A673 (cell line): ENCODE measurements at regions not wholly inside any gene's neighbourhood (a gene's known extent, or its start where the extent isn't known, plus 50 kb on each side); places are given as distances from the start of the nearest gene placed in this dataset.

ENCODE experiments used
- BruUV-seq: library from RNA; stranded (reverse); fragments of 400-500 nt; replicated peaks from 2 replicates; lab custom pipeline; 2021; lab: Mats Ljungman, UMichigan
- CTCF ChIA-PET: fragments of 300-600 bp; sonication (Branson Sonifier 250); formaldehyde crosslinking; loops from one replicate; lab custom pipeline; 2022; ENCODE audit warnings: antibody characterized with exemption; lab: Charles Lee
- POLR2A ChIA-PET: fragments of 300-600 bp; sonication (Branson Sonifier 250); formaldehyde crosslinking; loops from one replicate; lab custom pipeline; 2022; ENCODE audit warnings: antibody characterized with exemption; ENCODE audit not compliant: low non-redundant PET; lab: Charles Lee
- DNase-seq: peaks from one replicate; pipeline ENCODE4 v3.0.0-alpha.2; 2015; ENCODE audit warnings: low spot score
- H3K27ac ChIP-seq: fragments of 200-600 bp; sonication (generic); 2 replicates; pipeline ENCODE4 v1.5.1; 2016; ENCODE audit warnings: mixed run types, low read depth, mild to moderate bottlenecking, mixed read lengths, antibody characterized with exemption, low read length; ENCODE audit not compliant: poor library complexity, severe bottlenecking
- H3K27me3 ChIP-seq: fragments of 200-600 bp; sonication (generic); replicated peaks from 2 replicates; pipeline ENCODE4 v1.6.1; 2017; ENCODE audit warnings: mixed run types, low read depth, mild to moderate bottlenecking, mixed read lengths, antibody characterized with exemption, low read length; ENCODE audit not compliant: insufficient read depth, poor library complexity
- H3K36me3 ChIP-seq: fragments of 200-600 bp; sonication (generic); 2 replicates; pipeline ENCODE4 v1.6.1; 2016; ENCODE audit warnings: mixed run types, mild to moderate bottlenecking, mixed read lengths, antibody characterized with exemption, low read length; ENCODE audit not compliant: insufficient read depth, poor library complexity, severe bottlenecking
- H3K4me1 ChIP-seq: fragments of 200-600 bp; sonication (generic); 2 replicates; pipeline ENCODE4 v1.6.1; 2017; ENCODE audit warnings: mixed run types, mild to moderate bottlenecking, mixed read lengths, antibody characterized with exemption, low read length; ENCODE audit not compliant: insufficient read depth, poor library complexity, severe bottlenecking
- H3K4me3 ChIP-seq: fragments of 200-600 bp; sonication (generic); 2 replicates; pipeline ENCODE4 v1.5.1; 2016; ENCODE audit warnings: low read depth, mixed run types, mild to moderate bottlenecking, mixed read lengths, low read length; ENCODE audit not compliant: poor library complexity, severe bottlenecking
- H3K9me3 ChIP-seq: fragments of 200-600 bp; sonication (generic); 2 replicates; pipeline ENCODE4 v1.6.1; 2016; ENCODE audit warnings: mixed run types, low read depth, mild to moderate bottlenecking, mixed read lengths, antibody characterized with exemption, low read length; ENCODE audit not compliant: poor library complexity, severe bottlenecking
- EZH2 ChIP-seq: fragments of 200-600 bp; sonication (generic); IDR thresholded peaks from 2 replicates; pipeline ENCODE4 v1.6.1; 2017; ENCODE audit warnings: borderline replicate concordance, low read depth, mild to moderate bottlenecking, mixed read lengths, antibody characterized with exemption, low read length; ENCODE audit not compliant: poor library complexity, severe bottlenecking
- intact Hi-C: fragments of 100-400 bp; cut with micrococcal nuclease; formaldehyde crosslinking; loops from one replicate; pipeline ENCODE4 v1.10.0; 2022; ENCODE audit not compliant: unreplicated experiment
- TF ChIP-seq, protein P1 (sequence below): fragments of 300-800, 200-600 bp; sonication (generic); conservative IDR thresholded peaks from 2 replicates; pipeline ENCODE4 v1.5.1; 2017; ENCODE audit warnings: low read depth, mild to moderate bottlenecking, antibody characterized with exemption, low read length, moderate library complexity, mixed read lengths

DNA sequence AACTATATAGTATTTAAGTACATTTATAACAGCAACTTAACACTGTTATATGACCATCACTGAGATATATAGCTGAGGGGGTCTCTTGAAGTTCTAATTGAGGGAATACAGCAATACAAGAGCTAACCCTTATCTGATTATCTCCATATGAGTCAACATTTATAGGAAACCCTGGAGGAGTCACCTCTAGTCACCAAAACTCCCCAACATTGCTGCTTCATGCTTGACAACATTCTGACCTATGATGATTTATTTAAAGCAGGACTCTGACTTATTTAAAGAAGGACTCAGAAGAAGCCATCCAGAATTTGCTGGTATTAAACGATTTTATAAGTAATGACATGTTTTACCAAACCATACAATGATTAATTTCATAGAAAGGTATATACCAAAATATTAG lies 182.6 kb upstream of the NOX3 start:
- intact Hi-C loops = no loop called here
- H3K27me3 ChIP-seq = no peaks in the 10 kb centered on the region
- H3K4me1 ChIP-seq = no peaks in the 10 kb centered on the region
- POLR2A ChIA-PET = no interaction called here
- no peaks in the 10 kb centered on the region for H3K9me3 ChIP-seq
- H3K36me3 ChIP-seq = no peaks in the 10 kb centered on the region
- TF ChIP-seq, protein P1, sequence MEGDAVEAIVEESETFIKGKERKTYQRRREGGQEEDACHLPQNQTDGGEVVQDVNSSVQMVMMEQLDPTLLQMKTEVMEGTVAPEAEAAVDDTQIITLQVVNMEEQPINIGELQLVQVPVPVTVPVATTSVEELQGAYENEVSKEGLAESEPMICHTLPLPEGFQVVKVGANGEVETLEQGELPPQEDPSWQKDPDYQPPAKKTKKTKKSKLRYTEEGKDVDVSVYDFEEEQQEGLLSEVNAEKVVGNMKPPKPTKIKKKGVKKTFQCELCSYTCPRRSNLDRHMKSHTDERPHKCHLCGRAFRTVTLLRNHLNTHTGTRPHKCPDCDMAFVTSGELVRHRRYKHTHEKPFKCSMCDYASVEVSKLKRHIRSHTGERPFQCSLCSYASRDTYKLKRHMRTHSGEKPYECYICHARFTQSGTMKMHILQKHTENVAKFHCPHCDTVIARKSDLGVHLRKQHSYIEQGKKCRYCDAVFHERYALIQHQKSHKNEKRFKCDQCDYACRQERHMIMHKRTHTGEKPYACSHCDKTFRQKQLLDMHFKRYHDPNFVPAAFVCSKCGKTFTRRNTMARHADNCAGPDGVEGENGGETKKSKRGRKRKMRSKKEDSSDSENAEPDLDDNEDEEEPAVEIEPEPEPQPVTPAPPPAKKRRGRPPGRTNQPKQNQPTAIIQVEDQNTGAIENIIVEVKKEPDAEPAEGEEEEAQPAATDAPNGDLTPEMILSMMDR = no peak
- no peak for TF ChIP-seq EZH2
- CTCF ChIA-PET = no interaction called here
- no peak overlapping the region for H3K27ac ChIP-seq
- no TSS peak for BruUV-seq
- no peak overlapping the region for H3K4me3 ChIP-seq
- DNase-seq = no peak

DNA sequence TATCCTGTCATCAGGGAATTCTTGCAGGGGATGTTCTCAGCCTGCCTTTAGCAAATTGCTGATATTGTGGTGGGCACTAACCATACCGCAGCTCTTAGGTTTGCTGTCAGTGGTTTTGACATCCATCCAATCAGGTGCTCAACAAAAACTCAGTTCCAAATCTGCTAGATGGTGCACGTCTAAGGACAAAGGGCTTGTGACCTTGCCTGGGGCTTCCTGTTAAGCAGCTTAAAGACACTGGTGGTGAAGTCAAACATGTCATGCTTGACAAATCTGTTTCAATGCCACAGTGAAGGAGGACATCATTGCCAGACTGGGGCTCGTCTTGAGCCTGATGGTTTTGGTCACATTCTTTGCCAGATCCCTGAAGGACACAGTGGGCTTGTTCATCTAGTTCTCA lies 179.8 kb upstream of the NOX3 start:
- H3K4me1 ChIP-seq = no peaks in the 10 kb centered on the region
- DNase-seq = no peak
- POLR2A ChIA-PET = no interaction called here
- intact Hi-C loops = no loop called here
- no peaks in the 10 kb centered on the region for H3K9me3 ChIP-seq
- no peak overlapping the region for H3K27ac ChIP-seq
- no peaks in the 10 kb centered on the region for H3K36me3 ChIP-seq
- no TSS peak for BruUV-seq
- no peak overlapping the region for H3K4me3 ChIP-seq
- no peaks in the 10 kb centered on the region for H3K27me3 ChIP-seq
- no peak for TF ChIP-seq EZH2
- TF ChIP-seq, protein P1 = no peak
- CTCF ChIA-PET = no interaction called here

DNA sequence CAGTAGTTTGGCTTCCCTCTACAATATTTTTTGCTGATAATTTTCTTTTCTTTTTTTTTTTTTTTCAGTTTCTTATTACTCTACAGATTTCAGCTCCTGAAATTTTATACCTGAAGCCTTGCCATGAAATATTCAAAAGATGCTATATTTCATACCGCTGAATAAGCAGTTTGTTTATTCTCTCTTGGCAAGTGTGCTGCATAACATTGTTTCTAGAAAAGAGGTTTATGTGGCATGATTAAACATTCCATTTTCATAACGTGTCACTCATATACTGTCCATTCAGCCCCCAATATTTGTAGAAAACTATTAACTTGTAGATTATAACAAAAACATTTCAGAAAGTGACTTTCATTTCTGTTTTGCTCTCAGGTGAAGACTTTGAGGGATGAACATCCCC lies 174.4 kb upstream of the NOX3 start:
- no peak for DNase-seq
- TF ChIP-seq, protein P1 = no peak
- no peak for TF ChIP-seq EZH2
- H3K9me3 ChIP-seq = no peaks in the 10 kb centered on the region
- H3K4me1 ChIP-seq = no peaks in the 10 kb centered on the region
- intact Hi-C loops = no loop called here
- no peak overlapping the region for H3K4me3 ChIP-seq
- ChIA-PET CTCF (no interaction called here), POLR2A (no interaction called here)
- H3K36me3 ChIP-seq = no peaks in the 10 kb centered on the region
- BruUV-seq = no TSS peak
- no peak overlapping the region for H3K27ac ChIP-seq
- H3K27me3 ChIP-seq = no peaks in the 10 kb centered on the region
